Ectodermal cell (in vitro differentiated cells): ENCODE measurements at regions not wholly inside any gene's neighbourhood (a gene's known extent, or its start where the extent isn't known, plus 50 kb on each side); places are given as distances from the start of the nearest gene placed in this dataset.
"Not testable (repeated sequence)": the region's sequence is repeated elsewhere in the genome, so short reads cannot be mapped to it uniquely, and the experiment has no call there.

Experiments
- H3K27ac ChIP-seq: 2 replicates; pipeline ENCODE4 v1.7.0; 2013; ENCODE audit warnings: mild to moderate bottlenecking, low read depth, low read length; ENCODE audit not compliant: insufficient read depth, poor library complexity, severe bottlenecking
- H3K27me3 ChIP-seq: 2 replicates; pipeline ENCODE4 v1.7.0; 2013; ENCODE audit warnings: mild to moderate bottlenecking, low read length; ENCODE audit not compliant: insufficient read depth, control insufficient read depth, poor library complexity, severe bottlenecking
- H3K36me3 ChIP-seq: one replicate; pipeline ENCODE4 v1.7.0; 2013; ENCODE audit warnings: low read length; ENCODE audit not compliant: control insufficient read depth, insufficient read depth
- H3K4me1 ChIP-seq: one replicate; pipeline ENCODE4 v1.7.0; 2013; ENCODE audit warnings: low read length; ENCODE audit not compliant: control insufficient read depth, insufficient read depth
- H3K4me3 ChIP-seq: 2 replicates; pipeline ENCODE4 v1.7.0; 2013; ENCODE audit warnings: low read depth, low read length, control low read depth; ENCODE audit not compliant: insufficient read depth
- H3K9me3 ChIP-seq: 2 replicates; pipeline ENCODE4 v1.7.0; 2013; ENCODE audit warnings: mild to moderate bottlenecking, low read length, moderate library complexity; ENCODE audit not compliant: control insufficient read depth
- WGBS, 2 experiments: methylation state at CpG; one replicate each; pipeline ENCODE4 v1.1.7; 2013; ENCODE audit warnings: missing lambda C conversion rate in 2 of 2; 5-methylcytosine and 5-hydroxymethylcytosine counted together

DNA sequence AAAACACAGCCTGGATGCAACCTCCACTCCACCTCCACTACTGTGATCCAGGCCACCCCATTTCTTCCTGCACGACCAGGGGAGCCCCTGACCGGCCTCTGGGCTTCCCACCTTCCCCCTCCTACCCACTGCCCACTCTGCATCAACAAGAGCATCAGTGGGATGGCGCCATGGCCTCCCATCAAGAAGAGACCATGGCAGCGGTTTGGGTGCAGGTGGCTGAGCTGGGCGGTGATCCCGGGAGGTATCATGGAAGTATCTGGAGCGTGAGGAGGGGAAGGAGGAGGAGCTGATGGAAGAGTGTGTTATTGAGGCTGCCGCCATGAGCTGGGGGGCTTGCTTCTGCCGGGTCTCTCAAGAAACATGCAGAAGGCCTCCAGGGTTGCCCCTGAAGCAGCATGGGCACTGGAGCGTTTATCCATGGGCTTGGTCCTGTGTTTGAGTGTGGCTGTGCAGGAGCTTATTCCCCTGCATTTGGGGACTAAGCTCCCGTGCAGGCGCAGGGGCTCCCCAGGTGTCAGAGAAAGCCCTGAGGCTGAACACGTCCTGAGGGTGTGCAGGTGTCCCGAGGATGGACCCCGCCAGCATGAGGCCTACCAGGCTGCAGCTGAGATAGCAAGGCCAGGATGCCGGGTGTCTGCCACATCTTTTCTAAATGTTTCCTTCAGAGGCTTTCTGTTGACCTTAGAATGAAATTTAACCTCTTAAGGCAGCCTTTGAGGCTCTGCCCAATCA is 99.2 kb upstream of the PCBD1 start:
- Histone ChIP-seq H3K4me3 (no peak overlapping the region), H3K36me3 (no peaks in the 10 kb centered on the region), H3K9me3 (no peaks in the 10 kb centered on the region), H3K4me1 (no peaks in the 10 kb centered on the region), H3K27ac (no peak overlapping the region), H3K27me3 (no peaks in the 10 kb centered on the region)
- WGBS, 2 experiments, result 93 to 94% methylated on average over 15 of the region's 16 CpGs

DNA sequence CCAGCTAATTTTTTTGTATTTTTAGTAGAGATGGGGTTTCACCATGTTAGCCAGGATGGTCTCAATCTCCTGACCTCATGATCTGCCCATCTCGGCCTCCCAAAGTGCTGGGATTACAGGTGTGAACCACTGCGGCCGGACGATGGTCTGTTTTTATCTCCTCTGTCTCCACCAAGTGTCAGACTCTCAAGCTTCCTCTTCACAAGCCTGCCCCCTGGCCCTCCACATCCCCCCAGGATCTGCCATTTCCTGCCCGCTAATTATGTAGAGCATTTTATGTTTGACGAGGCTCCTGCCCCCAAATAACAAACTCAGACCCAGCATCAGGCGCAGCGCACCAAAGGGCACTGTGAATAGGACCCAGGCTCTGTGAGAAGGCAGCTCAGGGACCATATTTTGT is 101.8 kb upstream of the PCBD1 start:
- H3K9me3 ChIP-seq, H3K27ac ChIP-seq, H3K4me1 ChIP-seq, H3K36me3 ChIP-seq, H3K4me3 ChIP-seq, H3K27me3 ChIP-seq: not testable (repeated sequence)
- WGBS, 2 experiments, result 93 to 95% methylated on average over 8 of the region's 8 CpGs

DNA sequence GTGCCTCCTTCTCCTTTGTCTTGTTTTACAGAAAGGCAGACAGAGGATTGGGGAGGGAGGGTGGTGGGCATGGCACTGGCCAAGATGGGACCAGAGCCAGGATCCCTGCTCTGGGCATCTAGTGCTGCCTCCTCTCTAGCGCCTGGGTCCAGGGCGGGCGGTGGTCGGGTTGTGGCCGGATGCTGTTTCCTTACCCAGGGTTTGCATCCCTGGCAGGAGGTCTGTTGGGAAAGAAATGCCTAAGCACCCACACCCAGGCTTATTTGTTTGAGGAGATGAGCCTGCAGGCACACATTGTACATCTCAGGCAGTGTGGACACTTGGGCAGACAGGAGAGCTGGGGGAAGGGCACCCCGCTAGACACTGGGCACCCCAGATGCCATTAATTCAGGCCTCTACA is 102.3 kb upstream of the PCBD1 start:
- no peaks in the 10 kb centered on the region for H3K36me3 ChIP-seq
- WGBS, 2 experiments, result 92 to 94% methylated on average over 6 of the region's 6 CpGs

DNA sequence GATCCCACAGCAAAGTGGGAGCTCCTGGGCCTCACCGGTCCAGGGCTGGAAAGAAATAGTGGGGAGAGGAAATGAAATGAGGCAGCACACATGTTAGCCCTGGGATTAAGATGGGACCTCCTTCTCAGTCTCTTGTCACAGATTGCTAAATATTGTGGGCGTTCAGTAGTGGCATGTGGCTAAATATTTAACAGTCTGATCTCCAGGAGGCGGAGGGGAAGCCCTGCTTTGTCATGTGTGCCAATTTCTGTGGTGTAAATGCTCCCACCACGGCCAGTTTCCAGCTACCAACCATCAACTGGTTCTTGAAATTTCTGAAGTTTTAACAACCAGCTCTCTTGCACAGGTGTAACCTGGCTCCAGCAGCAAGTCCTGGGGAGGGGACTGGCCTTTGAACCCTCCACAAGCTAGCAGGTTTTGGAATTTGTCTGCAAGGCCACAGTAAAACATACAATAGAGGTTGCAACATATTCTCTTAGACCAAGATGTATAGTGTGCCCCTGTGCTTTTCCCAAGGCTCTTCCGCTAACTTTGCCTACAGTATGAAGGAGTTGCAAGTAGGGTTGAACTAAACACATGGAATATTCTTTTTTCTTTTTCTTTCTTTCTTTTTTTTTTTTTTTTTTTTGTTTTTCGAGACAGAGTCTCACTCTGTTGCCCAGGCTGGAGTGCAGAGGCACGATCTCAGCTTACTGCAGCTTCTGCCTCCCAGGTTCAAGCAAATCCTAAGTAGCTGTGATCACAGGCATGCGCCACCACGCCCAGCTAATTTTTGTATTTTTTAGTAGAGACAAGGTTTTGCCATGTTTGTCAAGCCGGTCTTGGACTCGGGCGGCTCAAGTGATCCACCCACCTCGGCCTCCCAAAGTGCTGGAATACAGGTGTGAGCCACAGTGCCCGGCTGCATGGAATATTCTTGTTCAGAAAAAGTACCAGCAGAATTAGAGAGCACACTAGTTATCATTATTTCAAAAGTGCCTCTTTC is 103.1 kb upstream of the PCBD1 start:
- Histone ChIP-seq H3K27me3 (no peaks in the 10 kb centered on the region), H3K27ac (no peak overlapping the region), H3K9me3 (no peaks in the 10 kb centered on the region), H3K4me3 (no peak overlapping the region), H3K36me3 (no peaks in the 10 kb centered on the region), H3K4me1 (no peaks in the 10 kb centered on the region)
- 93 to 95% methylated on average over 14 of the region's 14 CpGs for WGBS, 2 experiments

More for the DNA sequence above, 102.3 kb upstream of the PCBD1 start:
- no peak overlapping the region for H3K4me3 ChIP-seq
- no peaks in the 10 kb centered on the region for H3K27me3 ChIP-seq
- no peaks in the 10 kb centered on the region for H3K9me3 ChIP-seq
- H3K27ac ChIP-seq, result no peak overlapping the region
- no peaks in the 10 kb centered on the region for H3K4me1 ChIP-seq

DNA sequence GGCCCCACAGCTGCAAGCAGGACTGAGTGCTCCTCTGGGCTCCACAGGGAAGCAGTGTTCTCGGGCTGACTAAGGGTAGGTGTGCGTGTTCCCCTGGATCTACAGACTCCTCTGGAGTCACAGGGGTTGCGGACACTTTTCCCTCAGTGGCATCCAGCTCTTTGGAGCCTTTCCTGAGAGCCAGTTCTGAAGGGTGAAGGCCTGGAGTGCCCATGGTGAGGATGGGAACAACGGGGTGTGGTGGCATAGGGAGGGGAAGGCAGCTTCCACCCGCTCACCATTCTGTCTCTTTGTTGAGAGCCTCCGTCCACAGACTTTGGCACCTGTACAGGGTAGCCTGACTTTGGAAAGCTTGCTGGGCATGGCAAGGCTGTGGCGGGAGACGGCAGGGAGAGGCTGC is 104.1 kb upstream of the PCBD1 start:
- Histone ChIP-seq H3K27me3 (no peaks in the 10 kb centered on the region), H3K36me3 (no peaks in the 10 kb centered on the region)
- WGBS, 2 experiments, result 82 to 84% methylated on average over 8 of the region's 8 CpGs

DNA sequence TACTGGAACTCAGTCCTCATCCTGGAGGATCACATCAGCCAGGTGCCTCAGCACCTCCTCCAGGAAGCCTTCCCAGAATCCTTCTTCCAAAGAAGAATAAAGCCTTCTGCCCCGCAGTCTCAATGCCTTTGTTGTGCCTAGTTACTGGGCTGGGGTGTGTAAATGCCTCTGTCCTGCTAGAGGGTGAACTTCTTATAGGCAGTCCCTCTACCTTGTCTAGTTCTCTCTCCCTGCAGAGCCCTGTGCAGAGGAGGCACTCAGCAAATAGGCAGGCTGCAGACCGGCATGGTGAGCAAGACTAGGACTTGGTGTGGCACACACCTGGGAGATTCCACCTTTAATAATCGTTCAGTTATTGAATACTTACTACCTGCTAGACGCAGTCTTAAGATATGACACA is 104.7 kb upstream of the PCBD1 start:
- no peak overlapping the region for H3K27ac ChIP-seq
- no peaks in the 10 kb centered on the region for H3K27me3 ChIP-seq
- no peaks in the 10 kb centered on the region for H3K9me3 ChIP-seq
- no peak overlapping the region for H3K4me3 ChIP-seq
- no peaks in the 10 kb centered on the region for H3K36me3 ChIP-seq
- H3K4me1 ChIP-seq, result no peaks in the 10 kb centered on the region
- 89% methylated on average over 4 of the region's 4 CpGs for WGBS, 2 experiments

More for the DNA sequence above, 104.1 kb upstream of the PCBD1 start:
- no peaks in the 10 kb centered on the region for H3K9me3 ChIP-seq
- no peaks in the 10 kb centered on the region for H3K4me1 ChIP-seq
- H3K27ac ChIP-seq, result no peak overlapping the region
- no peak overlapping the region for H3K4me3 ChIP-seq

DNA sequence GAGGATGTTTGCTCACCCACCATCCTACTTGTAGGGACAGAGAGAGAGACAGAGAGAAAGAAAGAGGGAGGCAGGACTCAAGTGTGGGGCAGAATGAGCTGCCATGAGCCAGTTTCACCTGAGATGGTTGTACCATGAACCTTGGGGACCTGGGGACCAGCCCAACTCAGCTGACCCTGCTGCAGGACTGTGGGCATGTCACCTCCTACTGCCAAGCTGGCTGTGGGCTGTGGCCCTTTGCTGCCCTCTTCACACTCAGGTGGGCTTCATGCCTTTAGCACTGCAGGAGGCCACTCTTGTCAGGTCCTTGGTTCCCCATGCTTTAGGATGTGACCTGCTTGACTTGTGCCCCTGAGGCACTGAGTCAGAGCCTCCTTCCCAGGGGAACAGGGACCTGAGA is 108.2 kb upstream of the PCBD1 start:
- H3K4me1 ChIP-seq, result no peaks in the 10 kb centered on the region
- no peak overlapping the region for H3K27ac ChIP-seq
- no peak overlapping the region for H3K4me3 ChIP-seq
- H3K9me3 ChIP-seq, result no peaks in the 10 kb centered on the region
- H3K27me3 ChIP-seq, result no peaks in the 10 kb centered on the region
- no peaks in the 10 kb centered on the region for H3K36me3 ChIP-seq

DNA sequence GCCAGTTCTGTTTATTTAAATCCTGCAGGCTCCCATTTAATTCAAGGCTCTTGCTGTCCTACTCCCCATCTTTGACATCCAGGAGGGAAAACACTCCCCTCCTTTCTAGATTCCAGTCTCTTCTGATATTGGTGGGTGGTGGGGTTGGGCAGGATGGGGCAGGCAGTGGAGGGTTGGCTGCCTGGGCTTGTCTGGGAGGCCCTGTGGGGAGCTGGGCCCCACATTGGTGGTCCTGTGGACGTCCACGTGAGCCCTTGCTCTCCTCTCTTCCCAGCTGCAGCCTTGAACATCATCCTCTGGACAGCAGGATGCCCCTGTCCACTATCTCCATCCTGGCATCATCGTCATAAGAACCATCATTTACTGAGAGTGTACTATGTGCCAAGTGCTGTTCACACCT is 108.9 kb upstream of the PCBD1 start:
- no peak overlapping the region for H3K4me3 ChIP-seq
- H3K27ac ChIP-seq, result no peak overlapping the region
- WGBS, 2 experiments, result 85 to 88% methylated on average over 3 of the region's 3 CpGs
- no peaks in the 10 kb centered on the region for H3K9me3 ChIP-seq
- no peaks in the 10 kb centered on the region for H3K4me1 ChIP-seq
- no peaks in the 10 kb centered on the region for H3K27me3 ChIP-seq
- no peaks in the 10 kb centered on the region for H3K36me3 ChIP-seq

DNA sequence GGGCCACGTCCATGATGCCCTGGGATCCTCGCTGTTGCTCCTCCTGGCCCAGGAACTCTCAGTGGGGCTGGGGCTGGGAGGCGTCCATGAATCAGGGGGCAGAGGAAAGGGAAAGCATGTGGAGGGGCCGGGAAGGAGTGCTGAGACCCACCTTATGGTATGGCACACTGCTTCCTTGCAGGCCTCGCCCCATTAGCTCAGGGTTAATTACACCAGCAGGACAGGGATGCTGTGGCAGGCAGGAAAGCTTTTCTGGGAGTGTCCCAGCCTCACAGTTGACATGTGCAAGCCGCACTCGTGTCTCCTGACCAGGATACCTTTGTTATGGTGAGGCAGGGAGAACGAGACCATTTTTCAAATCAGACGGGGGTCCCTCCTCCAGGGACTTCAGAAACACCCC is 109.7 kb upstream of the PCBD1 start:
- H3K36me3 ChIP-seq, result no peaks in the 10 kb centered on the region
- 84 to 87% methylated on average over 9 of the region's 9 CpGs for WGBS, 2 experiments
- no peak overlapping the region for H3K27ac ChIP-seq
- no peaks in the 10 kb centered on the region for H3K27me3 ChIP-seq
- no peaks in the 10 kb centered on the region for H3K4me1 ChIP-seq
- H3K9me3 ChIP-seq, result no peaks in the 10 kb centered on the region
- H3K4me3 ChIP-seq, result no peak overlapping the region

DNA sequence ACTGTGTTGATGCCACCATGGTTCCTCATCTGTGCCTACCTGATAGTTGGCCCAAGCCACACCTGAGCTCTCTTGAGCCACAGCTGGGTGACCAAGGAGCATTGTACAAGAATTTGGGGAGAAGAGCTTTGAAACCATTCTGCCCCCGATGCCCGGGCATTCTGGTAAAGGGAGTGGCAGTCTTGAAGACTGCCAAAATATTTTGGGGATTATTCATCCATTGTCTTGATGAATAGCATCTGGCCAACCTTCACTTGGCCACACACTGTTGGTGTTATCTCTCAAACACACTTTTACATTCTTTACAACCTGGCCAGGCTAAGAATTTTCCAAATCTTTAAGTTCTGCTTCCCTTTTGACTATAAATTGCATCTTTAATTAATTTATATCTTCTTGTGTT is 113.1 kb upstream of the PCBD1 start:
- 97 to 98% methylated on average over 2 of the region's 2 CpGs for WGBS, 2 experiments
- Histone ChIP-seq H3K27me3 (no peaks in the 10 kb centered on the region), H3K27ac (no peak overlapping the region), H3K36me3 (no peaks in the 10 kb centered on the region), H3K4me3 (no peak overlapping the region), H3K9me3 (no peaks in the 10 kb centered on the region), H3K4me1 (peaks cover 14% of the 10 kb centered on the region)
